SK-N-SH (cell line): ENCODE measurements at regions not wholly inside any gene's neighbourhood (a gene's known extent, or its start where the extent isn't known, plus 50 kb on each side); places are given as distances from the start of the nearest gene placed in this dataset.

Source experiments
- CTCF ChIA-PET: fragments of 300-600, 350-600 bp; formaldehyde crosslinking; extraction: SDS; loops from one replicate; lab custom pipeline; 2021; lab: Yijun Ruan, JAX
- POLR2A ChIA-PET: fragments of 350-600 bp; sonication (Branson Sonifier 250); formaldehyde crosslinking; extraction: SDS; loops from one replicate; lab custom pipeline; 2020; ENCODE audit warnings: antibody characterized with exemption, inconsistent platforms; lab: Yijun Ruan, JAX
- DNase-seq: peaks from one replicate; pipeline ENCODE4 v3.0.0; 2012
- H2AFZ ChIP-seq: fragments of 200-600 bp; sonication (generic); 2 replicates; pipeline ENCODE4 v1.8.1; 2016; ENCODE audit warnings: antibody characterized with exemption, mild to moderate bottlenecking, low read depth
- H3F3A ChIP-seq: fragments of 200-600 bp; sonication (generic); replicated peaks from 2 replicates; pipeline ENCODE3; 2016; ENCODE audit warnings: antibody characterized with exemption, mild to moderate bottlenecking; ENCODE audit not compliant: insufficient read depth
- H3K27ac ChIP-seq, 2 experiments: fragments of 200-500 bp in 1 of 2; fragments of 200-600 bp in 1 of 2; sonication (Bioruptor generic) in 1 of 2; sonication (generic), shearing (Covaris generic) in 1 of 2; 2 replicates each; pipeline versions ENCODE4 v1.5.1 to v1.6.1; 2014 to 2016; ENCODE audit warnings: low read depth in 2 of 2, inconsistent platforms in 1 of 2, low read length in 1 of 2, mild to moderate bottlenecking in 1 of 2, mixed read lengths in 1 of 2
- H3K27me3 ChIP-seq: fragments of 200-600 bp; sonication (generic), shearing (Covaris generic); 2 replicates; pipeline ENCODE4 v1.6.1; 2016; ENCODE audit warnings: mixed run types; ENCODE audit not compliant: insufficient read depth
- H3K36me3 ChIP-seq, 2 experiments: fragments of 200-500 bp in 1 of 2; fragments of 200-600 bp in 1 of 2; sonication (Bioruptor generic) in 1 of 2; sonication (generic) in 1 of 2; replicated peaks in 1 of 2; 2 replicates each; pipeline versions ENCODE3 to v1.5.1; 2014 to 2016; ENCODE audit warnings: low read length in 1 of 2, mild to moderate bottlenecking in 1 of 2; ENCODE audit not compliant: insufficient read depth in 2 of 2, control insufficient read depth in 1 of 2
- H3K4me1 ChIP-seq, 2 experiments: fragments of 200-500 bp in 1 of 2; fragments of 200-600 bp in 1 of 2; sonication (Bioruptor generic) in 1 of 2; sonication (generic), shearing (Covaris generic) in 1 of 2; 2 replicates each; pipeline versions ENCODE4 v1.5.1 to v1.6.1; 2014 to 2016; ENCODE audit warnings: low read depth in 1 of 2, low read length in 1 of 2, mixed run types in 1 of 2; ENCODE audit not compliant: insufficient read depth in 2 of 2, control insufficient read depth in 1 of 2
- H3K4me2 ChIP-seq: fragments of 200-600 bp; sonication (generic), shearing (Covaris generic); 2 replicates; pipeline ENCODE4 v1.6.1; 2017; ENCODE audit warnings: mixed run types
- H3K4me3 ChIP-seq, 2 experiments: fragments of 200-500 bp in 1 of 2; fragments of 200-600 bp in 1 of 2; sonication (Bioruptor generic) in 1 of 2; sonication (generic), shearing (Covaris generic) in 1 of 2; 2 replicates each; pipeline versions ENCODE4 v1.5.1 to v1.8.1; 2014 to 2016; ENCODE audit warnings: low read depth in 2 of 2, inconsistent platforms in 1 of 2, low read length in 1 of 2, mild to moderate bottlenecking in 1 of 2, mixed read lengths in 1 of 2, moderate library complexity in 1 of 2
- H3K79me2 ChIP-seq: fragments of 200-600 bp; sonication (generic); 2 replicates; pipeline ENCODE4 v1.8.1; 2017; ENCODE audit warnings: mild to moderate bottlenecking; ENCODE audit not compliant: insufficient read depth
- H3K9ac ChIP-seq: fragments of 200-600 bp; sonication (generic); 2 replicates; pipeline ENCODE4 v1.6.1; 2017; ENCODE audit warnings: mixed run types
- H3K9me2 ChIP-seq: fragments of 200-600 bp; sonication (generic); 2 replicates; pipeline ENCODE4 v1.6.1; 2017; ENCODE audit warnings: mixed run types
- H3K9me3 ChIP-seq: fragments of 200-600 bp; sonication (generic); 2 replicates; pipeline ENCODE4 v1.6.1; 2017; ENCODE audit warnings: mixed run types, mild to moderate bottlenecking, moderate library complexity
- H4K20me1 ChIP-seq: fragments of 200-600 bp; sonication (generic); 2 replicates; pipeline ENCODE4 v1.6.1; 2017; ENCODE audit warnings: mild to moderate bottlenecking, mixed run types; ENCODE audit not compliant: insufficient read depth
- CHD2 ChIP-seq: fragments of 150-350 bp; IDR thresholded peaks from 2 replicates; pipeline ENCODE4 v1.6.1; 2018; ENCODE audit warnings: low read length; ENCODE audit not compliant: partially characterized antibody
- ELF1 ChIP-seq: IDR thresholded peaks from 2 replicates; pipeline ENCODE4 v1.4.0; 2012
- EP300 ChIP-seq, 2 experiments: IDR thresholded peaks; 2 replicates each; pipeline versions ENCODE4 v1.4.0 to v1.6.1; 2012; ENCODE audit warnings: borderline replicate concordance in 1 of 2, low read depth in 1 of 2, low read length in 1 of 2
- EZH2phosphoT487 ChIP-seq: fragments of 200-600 bp; sonication (generic); IDR thresholded peaks from 2 replicates; pipeline ENCODE4 v1.6.1; 2017; ENCODE audit warnings: low read depth, mixed run types, mild to moderate bottlenecking, antibody characterized with exemption, moderate library complexity, borderline replicate concordance
- FOXJ3 ChIP-seq: sonication (generic); formaldehyde crosslinking; IDR thresholded peaks from 2 replicates; pipeline ENCODE4 v1.5.1; 2020; ENCODE audit warnings: mild to moderate bottlenecking, missing genetic modification reagents
- GATA2 ChIP-seq: sonication (generic); formaldehyde crosslinking; IDR thresholded peaks from 2 replicates; pipeline ENCODE4 v1.5.0; 2020; ENCODE audit warnings: mild to moderate bottlenecking, missing genetic modification reagents
- MAX ChIP-seq: IDR thresholded peaks from 2 replicates; pipeline ENCODE4 v1.4.0; 2012; ENCODE audit warnings: low read depth
- POLR2AphosphoS5 ChIP-seq: IDR thresholded peaks from 2 replicates; pipeline ENCODE4 v1.6.1; 2012; ENCODE audit warnings: low read depth, low read length
- RCOR1 ChIP-seq: fragments of 150-350 bp; IDR thresholded peaks from 2 replicates; pipeline ENCODE4 v1.6.1; 2017; ENCODE audit warnings: antibody characterized with exemption, low read length
- RFX5 ChIP-seq: IDR thresholded peaks from 2 replicates; pipeline ENCODE4 v1.6.1; 2012; ENCODE audit warnings: mild to moderate bottlenecking, improper control_type of control experiment, low read length
- RXRA ChIP-seq: IDR thresholded peaks from 2 replicates; pipeline ENCODE4 v1.4.0; 2012; ENCODE audit warnings: low read depth, mild to moderate bottlenecking, borderline replicate concordance
- SIN3A ChIP-seq: IDR thresholded peaks from 2 replicates; pipeline ENCODE4 v1.6.1; 2012; ENCODE audit warnings: low read depth, mild to moderate bottlenecking, low read length, moderate library complexity, borderline replicate concordance
- TEAD4 ChIP-seq: IDR thresholded peaks from 2 replicates; pipeline ENCODE4 v1.4.0; 2012; ENCODE audit warnings: mild to moderate bottlenecking, borderline replicate concordance; ENCODE audit not compliant: insufficient read depth
- USF1 ChIP-seq: IDR thresholded peaks from 2 replicates; pipeline ENCODE4 v1.4.0; 2012; ENCODE audit warnings: low read depth, borderline replicate concordance
- USF2 ChIP-seq: fragments of 150-350 bp; IDR thresholded peaks from 2 replicates; pipeline ENCODE4 v1.6.1; 2017; ENCODE audit warnings: antibody characterized with exemption, low read length, low read depth, borderline replicate concordance
- YY1 ChIP-seq: IDR thresholded peaks from 2 replicates; pipeline ENCODE4 v1.4.0; 2012; ENCODE audit warnings: low read depth, mild to moderate bottlenecking
- ZBTB33 ChIP-seq: IDR thresholded peaks from 2 replicates; pipeline ENCODE4 v1.4.0; 2012; ENCODE audit warnings: low read depth, borderline replicate concordance
- WGBS: methylation state at CpG from one replicate; pipeline ENCODE4 v1.1.6; 2017; ENCODE audit warnings: low lambda C conversion rate; 5-methylcytosine and 5-hydroxymethylcytosine counted together

GRCh38 chr4:164572877-164573279 lies 181.1 kb upstream of the SMIM31 start:
- no peaks in the 10 kb centered on the region for H3F3A ChIP-seq
- TF ChIP-seq ZBTB33 = no peak
- TF ChIP-seq USF2 = no peak
- TF ChIP-seq USF1 = no peak
- TF ChIP-seq POLR2AphosphoS5 = no peak
- TF ChIP-seq CHD2 = no peak
- TF ChIP-seq RCOR1 = no peak
- TF ChIP-seq SIN3A = no peak
- no peak for TF ChIP-seq MAX
- no peak for TF ChIP-seq YY1
- TF ChIP-seq EP300 (IDR thresholded peaks at IDR 0.05; ENCODE audit: borderline replicate concordance in 1 of 2, low read depth in 1 of 2, low read length in 1 of 2) = no peak
- TF ChIP-seq EZH2phosphoT487 = no peak
- no peak for TF ChIP-seq FOXJ3
- no peak for TF ChIP-seq RFX5
- TF ChIP-seq, all 33 proteins: peak for 0
- no peak overlapping the region for H3K4me2 ChIP-seq
- H3K79me2 ChIP-seq = no peaks in the 10 kb centered on the region
- H3K27ac ChIP-seq = no peak overlapping the region
- ChIA-PET CTCF (no interaction called here), POLR2A (no interaction called here)
- no peaks in the 10 kb centered on the region for H3K36me3 ChIP-seq
- no peaks in the 10 kb centered on the region for H3K9me2 ChIP-seq
- no peaks in the 10 kb centered on the region for H4K20me1 ChIP-seq
- H3K9me3 ChIP-seq = no peaks in the 10 kb centered on the region
- no peak overlapping the region for H3K9ac ChIP-seq
- no peak overlapping the region for H2AFZ ChIP-seq
- no peak for DNase-seq
- no peak overlapping the region for H3K4me3 ChIP-seq
- H3K4me1 ChIP-seq = no peaks in the 10 kb centered on the region
- H3K27me3 ChIP-seq = no peaks in the 10 kb centered on the region

- Histone ChIP-seq H3K36me3 (no peaks in the 10 kb centered on the region), H3K27ac (no peak overlapping the region), H4K20me1 (no peaks in the 10 kb centered on the region), H3K79me2 (no peaks in the 10 kb centered on the region), H3K9me3 (no peaks in the 10 kb centered on the region), H2AFZ (no peak overlapping the region), H3K9me2 (no peaks in the 10 kb centered on the region), H3K4me2 (no peak overlapping the region), H3K4me3 (no peak overlapping the region), H3K9ac (no peak overlapping the region), H3F3A (no peaks in the 10 kb centered on the region), H3K4me1 (no peaks in the 10 kb centered on the region), H3K27me3 (no peaks in the 10 kb centered on the region)
- DNase-seq = no peak
- TF ChIP-seq ZBTB33 (no peak), TEAD4 (no peak), ELF1 (no peak), USF1 (no peak), FOXJ3 (no peak), RXRA (no peak), EP300 (IDR thresholded peaks at IDR 0.05; ENCODE audit: borderline replicate concordance in 1 of 2, low read depth in 1 of 2, low read length in 1 of 2) (no peak), GATA2 (CRISPR knock-in tag) (no peak)
- ChIA-PET CTCF (no interaction called here), POLR2A (no interaction called here)
- 3% methylated on average over 5 of the region's 5 CpGs for WGBS
These were observed 178.1 kb upstream of the SMIM31 start for GRCh38 chr4:164575861-164576260.
